ENCODE measurements at regions not wholly inside any gene's neighbourhood (a gene's known extent, or its start where the extent isn't known, plus 50 kb on each side); places are given as distances from the start of the nearest gene placed in this dataset.

GRCh38 chrX:104318330-104319009 lies 63.7 kb upstream of the ESX1 start:
- TF ChIP-seq NFIC (IDR thresholded peaks at IDR 0.05) (peak; percentile 47), EP300 (IDR thresholded peaks at IDR 0.05; ENCODE audit: borderline replicate concordance) (no peak), CEBPB (IDR thresholded peaks at IDR 0.05) (no peak)

GRCh38 chrX:104316739-104317138 lies 62.0 kb upstream of the ESX1 start:
- TF ChIP-seq EP300 (IDR thresholded peaks at IDR 0.05; ENCODE audit: borderline replicate concordance) = no peak
- no peak for TF ChIP-seq ZBTB7A (IDR thresholded peaks at IDR 0.05; ENCODE audit: low read depth)
- no peak for TF ChIP-seq TEAD4 (IDR thresholded peaks at IDR 0.05)
- no peak for TF ChIP-seq USF1 (IDR thresholded peaks at IDR 0.05)
- TF ChIP-seq YY1 (IDR thresholded peaks at IDR 0.05; ENCODE audit: low read depth) = no peak
- no peak for TF ChIP-seq TAF1 (IDR thresholded peaks at IDR 0.05; ENCODE audit: low read depth)
- TF ChIP-seq NFIC (IDR thresholded peaks at IDR 0.05) = no peak
- TF ChIP-seq FOXM1 (IDR thresholded peaks at IDR 0.05; ENCODE audit: borderline replicate concordance, low read depth) = no peak
- TF ChIP-seq, protein P1, sequence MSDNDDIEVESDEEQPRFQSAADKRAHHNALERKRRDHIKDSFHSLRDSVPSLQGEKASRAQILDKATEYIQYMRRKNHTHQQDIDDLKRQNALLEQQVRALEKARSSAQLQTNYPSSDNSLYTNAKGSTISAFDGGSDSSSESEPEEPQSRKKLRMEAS (IDR thresholded peaks at IDR 0.05) = no peak
- TF ChIP-seq EGR1 (IDR thresholded peaks at IDR 0.05) = no peak
- TF ChIP-seq RAD21 (IDR thresholded peaks at IDR 0.05; ENCODE audit: low read depth) = no peak
- no peak for TF ChIP-seq TCF12 (IDR thresholded peaks at IDR 0.05; ENCODE audit: low read depth)
- TF ChIP-seq, protein P2, sequence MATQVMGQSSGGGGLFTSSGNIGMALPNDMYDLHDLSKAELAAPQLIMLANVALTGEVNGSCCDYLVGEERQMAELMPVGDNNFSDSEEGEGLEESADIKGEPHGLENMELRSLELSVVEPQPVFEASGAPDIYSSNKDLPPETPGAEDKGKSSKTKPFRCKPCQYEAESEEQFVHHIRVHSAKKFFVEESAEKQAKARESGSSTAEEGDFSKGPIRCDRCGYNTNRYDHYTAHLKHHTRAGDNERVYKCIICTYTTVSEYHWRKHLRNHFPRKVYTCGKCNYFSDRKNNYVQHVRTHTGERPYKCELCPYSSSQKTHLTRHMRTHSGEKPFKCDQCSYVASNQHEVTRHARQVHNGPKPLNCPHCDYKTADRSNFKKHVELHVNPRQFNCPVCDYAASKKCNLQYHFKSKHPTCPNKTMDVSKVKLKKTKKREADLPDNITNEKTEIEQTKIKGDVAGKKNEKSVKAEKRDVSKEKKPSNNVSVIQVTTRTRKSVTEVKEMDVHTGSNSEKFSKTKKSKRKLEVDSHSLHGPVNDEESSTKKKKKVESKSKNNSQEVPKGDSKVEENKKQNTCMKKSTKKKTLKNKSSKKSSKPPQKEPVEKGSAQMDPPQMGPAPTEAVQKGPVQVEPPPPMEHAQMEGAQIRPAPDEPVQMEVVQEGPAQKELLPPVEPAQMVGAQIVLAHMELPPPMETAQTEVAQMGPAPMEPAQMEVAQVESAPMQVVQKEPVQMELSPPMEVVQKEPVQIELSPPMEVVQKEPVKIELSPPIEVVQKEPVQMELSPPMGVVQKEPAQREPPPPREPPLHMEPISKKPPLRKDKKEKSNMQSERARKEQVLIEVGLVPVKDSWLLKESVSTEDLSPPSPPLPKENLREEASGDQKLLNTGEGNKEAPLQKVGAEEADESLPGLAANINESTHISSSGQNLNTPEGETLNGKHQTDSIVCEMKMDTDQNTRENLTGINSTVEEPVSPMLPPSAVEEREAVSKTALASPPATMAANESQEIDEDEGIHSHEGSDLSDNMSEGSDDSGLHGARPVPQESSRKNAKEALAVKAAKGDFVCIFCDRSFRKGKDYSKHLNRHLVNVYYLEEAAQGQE (IDR thresholded peaks at IDR 0.05; ENCODE audit: low read depth) = no peak
- TF ChIP-seq CREB1 (IDR thresholded peaks at IDR 0.05; ENCODE audit: low read depth) = no peak
- TF ChIP-seq CEBPB (IDR thresholded peaks at IDR 0.05) = no peak

DNA sequence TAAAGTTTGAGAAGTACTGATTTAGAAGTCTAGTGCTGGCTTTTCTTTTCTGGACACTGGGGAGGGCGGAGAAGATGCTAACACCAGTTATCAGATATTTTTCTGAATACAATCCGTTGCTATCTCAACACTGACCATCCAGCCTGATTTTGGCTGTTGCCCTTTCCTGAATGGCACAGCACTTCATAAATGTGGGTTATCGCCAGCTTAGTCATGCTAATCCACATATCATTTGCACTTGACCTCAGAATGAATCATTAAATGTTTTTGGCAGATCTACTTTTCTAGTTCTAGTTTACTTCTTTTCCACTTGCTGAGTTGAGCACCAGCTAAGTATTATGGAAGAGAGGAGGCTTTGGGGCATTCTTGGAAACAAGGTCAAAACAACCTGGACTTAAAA lies 60.8 kb upstream of the ESX1 start:
- TF ChIP-seq TCF12 (IDR thresholded peaks at IDR 0.05; ENCODE audit: low read depth) (no peak), RAD21 (IDR thresholded peaks at IDR 0.05; ENCODE audit: low read depth) (no peak), TEAD4 (IDR thresholded peaks at IDR 0.05) (no peak), NFIC (IDR thresholded peaks at IDR 0.05) (no peak), TAF1 (IDR thresholded peaks at IDR 0.05; ENCODE audit: low read depth) (no peak), EP300 (IDR thresholded peaks at IDR 0.05; ENCODE audit: borderline replicate concordance) (no peak), EGR1 (IDR thresholded peaks at IDR 0.05) (no peak)
- TF ChIP-seq, protein P1 (IDR thresholded peaks at IDR 0.05) = no peak
- TF ChIP-seq, protein P2 (IDR thresholded peaks at IDR 0.05; ENCODE audit: low read depth) = no peak

GRCh38 chrX:104310657-104311254 lies 56.0 kb upstream of the ESX1 start:
- TF ChIP-seq RAD21 (IDR thresholded peaks at IDR 0.05; ENCODE audit: low read depth) (no peak), YY1 (IDR thresholded peaks at IDR 0.05; ENCODE audit: low read depth) (no peak), TCF12 (IDR thresholded peaks at IDR 0.05; ENCODE audit: low read depth) (no peak), EP300 (IDR thresholded peaks at IDR 0.05; ENCODE audit: borderline replicate concordance) (no peak), CREB1 (IDR thresholded peaks at IDR 0.05; ENCODE audit: low read depth) (no peak), USF1 (IDR thresholded peaks at IDR 0.05) (no peak), NFIC (IDR thresholded peaks at IDR 0.05) (no peak), TAF1 (IDR thresholded peaks at IDR 0.05; ENCODE audit: low read depth) (no peak), FOXM1 (IDR thresholded peaks at IDR 0.05; ENCODE audit: borderline replicate concordance, low read depth) (no peak), ZBTB7A (IDR thresholded peaks at IDR 0.05; ENCODE audit: low read depth) (no peak)
- TF ChIP-seq, protein P2 (IDR thresholded peaks at IDR 0.05; ENCODE audit: low read depth) = no peak
